AG09319 (cell line): ENCODE measurements at regions not wholly inside any gene's neighbourhood (a gene's known extent, or its start where the extent isn't known, plus 50 kb on each side); places are given as distances from the start of the nearest gene placed in this dataset.

Experiments
- DNase-seq: peaks from one replicate; pipeline ENCODE4 v3.0.0-alpha.2; 2010; ENCODE audit warnings: low read depth; ENCODE audit errors: extremely low read depth
- CTCF ChIP-seq: IDR thresholded peaks from 2 replicates; pipeline ENCODE4 v1.5.1; 2011; ENCODE audit warnings: low read depth, mild to moderate bottlenecking, inconsistent platforms, low read length, moderate library complexity

- no peak for TF ChIP-seq CTCF
- no peak for DNase-seq
Measured at GRCh38 chr1:218694085-218694484, 348.9 kb downstream of the TGFB2 start.

GRCh38 chr1:218694636-218695035 is 349.5 kb downstream of the TGFB2 start:
- DNase-seq, result no peak
- TF ChIP-seq CTCF, result no peak

GRCh38 chr1:218695525-218695924 is 350.4 kb downstream of the TGFB2 start:
- no peak for DNase-seq
- TF ChIP-seq CTCF, result no peak

GRCh38 chr1:218698141-218698540 is 353.0 kb downstream of the TGFB2 start:
- no peak for TF ChIP-seq CTCF
- DNase-seq, result no peak

GRCh38 chr1:218699421-218699820 is 354.3 kb downstream of the TGFB2 start:
- DNase-seq, result no peak
- no peak for TF ChIP-seq CTCF

GRCh38 chr1:218699865-218700264 is 354.7 kb downstream of the TGFB2 start:
- DNase-seq, result no peak
- TF ChIP-seq CTCF, result no peak

- DNase-seq, result no peak
- no peak for TF ChIP-seq CTCF
Measured at GRCh38 chr1:218700666-218701065, 355.5 kb downstream of the TGFB2 start.

GRCh38 chr1:218701131-218701530 is 356.0 kb downstream of the TGFB2 start:
- TF ChIP-seq CTCF, result no peak

More at GRCh38 chr1:218701131-218701530, 356.0 kb downstream of the TGFB2 start:
- no peak for DNase-seq
